Hepatocyte (in vitro differentiated cells): ENCODE measurements at regions not wholly inside any gene's neighbourhood (a gene's known extent, or its start where the extent isn't known, plus 50 kb on each side); places are given as distances from the start of the nearest gene placed in this dataset.

Experiments used
- DNase-seq: peaks from one replicate; pipeline ENCODE4 v3.0.0-alpha.2; 2016; ENCODE audit warnings: low spot score
- H2AFZ ChIP-seq: fragments of 200-600 bp; sonication (generic); 2 replicates; pipeline ENCODE4 v1.6.0; 2016; ENCODE audit warnings: antibody characterized with exemption, mild to moderate bottlenecking
- H3K27ac ChIP-seq: fragments of 200-600 bp; sonication (generic); 2 replicates; pipeline ENCODE4 v1.5.1; 2016; ENCODE audit warnings: mild to moderate bottlenecking
- H3K27me3 ChIP-seq: fragments of 200-600 bp; sonication (generic); 2 replicates; pipeline ENCODE4 v1.6.1; 2016
- H3K36me3 ChIP-seq: fragments of 200-600 bp; sonication (generic); replicated peaks from 2 replicates; pipeline ENCODE4 v1.5.1; 2016; ENCODE audit warnings: low read depth; ENCODE audit not compliant: insufficient read depth
- H3K4me1 ChIP-seq: fragments of 200-600 bp; sonication (generic); 2 replicates; pipeline ENCODE4 v1.5.1; 2016; ENCODE audit warnings: mild to moderate bottlenecking, moderate library complexity; ENCODE audit not compliant: insufficient read depth
- H3K4me2 ChIP-seq: fragments of 200-600 bp; sonication (generic); 2 replicates; pipeline ENCODE4 v1.6.0; 2016
- H3K4me3 ChIP-seq: fragments of 200-600 bp; sonication (generic); 2 replicates; pipeline ENCODE4 v1.5.1; 2016; ENCODE audit warnings: mild to moderate bottlenecking
- H3K79me2 ChIP-seq: fragments of 200-600 bp; sonication (generic); 2 replicates; pipeline ENCODE4 v1.6.0; 2017; ENCODE audit warnings: mild to moderate bottlenecking
- H3K9me2 ChIP-seq: fragments of 200-600 bp; sonication (generic); replicated peaks from 2 replicates; pipeline ENCODE4 v1.6.0; 2017; ENCODE audit warnings: mild to moderate bottlenecking; ENCODE audit not compliant: insufficient read depth
- H3K9me3 ChIP-seq: fragments of 200-600 bp; sonication (generic); 2 replicates; pipeline ENCODE4 v1.5.1; 2016; ENCODE audit warnings: low read depth, mild to moderate bottlenecking
- H4K20me1 ChIP-seq: fragments of 200-600 bp; sonication (generic); 2 replicates; pipeline ENCODE4 v1.6.0; 2016; ENCODE audit warnings: mild to moderate bottlenecking; ENCODE audit not compliant: insufficient read depth, poor library complexity, severe bottlenecking
- EZH2 ChIP-seq: fragments of 200-600 bp; sonication (generic); IDR thresholded peaks from 2 replicates; pipeline ENCODE4 v1.6.1; 2016; ENCODE audit warnings: antibody characterized with exemption, mild to moderate bottlenecking, borderline replicate concordance
- EZH2phosphoT487 ChIP-seq: fragments of 200-600 bp; sonication (generic); IDR thresholded peaks from one replicate; pipeline ENCODE4 v1.6.1; 2018; ENCODE audit warnings: antibody characterized with exemption, mild to moderate bottlenecking, low read depth, moderate library complexity; ENCODE audit not compliant: unreplicated experiment, severe bottlenecking
- WGBS: methylation state at CpG from one replicate; pipeline ENCODE4 v1.1.6; 2016; ENCODE audit warnings: low lambda C conversion rate; ENCODE audit errors: missing lambda C conversion rate; 5-methylcytosine and 5-hydroxymethylcytosine counted together
- TF ChIP-seq, protein P1 (sequence below): fragments of 200-600 bp; sonication (generic); IDR thresholded peaks from 2 replicates; pipeline ENCODE4 v1.5.1; 2016; ENCODE audit warnings: antibody characterized with exemption, mild to moderate bottlenecking; ENCODE audit not compliant: poor library complexity

DNA sequence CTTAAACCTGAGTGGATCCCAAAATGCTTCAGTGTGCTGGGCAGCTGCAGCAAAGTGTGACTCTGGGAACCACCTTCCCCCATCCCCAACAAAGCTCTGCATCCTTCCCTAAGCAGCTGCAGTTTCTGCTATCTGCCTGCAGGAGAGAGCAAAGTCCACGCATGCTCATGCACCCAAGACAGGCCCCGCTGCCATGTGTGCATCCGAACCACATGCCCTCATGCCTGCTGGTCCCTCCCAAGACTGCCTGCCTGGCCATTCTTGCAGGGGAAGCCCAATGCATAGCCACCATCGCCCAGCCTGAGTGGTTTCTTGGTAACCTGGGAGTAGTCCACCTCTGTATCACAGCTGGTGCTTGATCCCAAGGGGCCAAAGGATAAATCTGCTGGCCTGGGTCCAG, 94.3 kb upstream of the OLIG3 start:
- H2AFZ ChIP-seq, result no peak overlapping the region
- 86% methylated on average over 4 of the region's 4 CpGs for WGBS
- H3K4me3 ChIP-seq, result no peak overlapping the region
- H3K27me3 ChIP-seq, result no peaks in the 10 kb centered on the region
- H3K4me1 ChIP-seq, result no peaks in the 10 kb centered on the region
- no peak overlapping the region for H3K4me2 ChIP-seq
- H3K79me2 ChIP-seq, result no peaks in the 10 kb centered on the region
- H3K27ac ChIP-seq, result no peak overlapping the region
- DNase-seq, result no peak
- no peaks in the 10 kb centered on the region for H3K9me2 ChIP-seq
- H3K36me3 ChIP-seq, result no peaks in the 10 kb centered on the region
- TF ChIP-seq EZH2phosphoT487 (no peak), EZH2 (no peak)
- TF ChIP-seq, protein P1, sequence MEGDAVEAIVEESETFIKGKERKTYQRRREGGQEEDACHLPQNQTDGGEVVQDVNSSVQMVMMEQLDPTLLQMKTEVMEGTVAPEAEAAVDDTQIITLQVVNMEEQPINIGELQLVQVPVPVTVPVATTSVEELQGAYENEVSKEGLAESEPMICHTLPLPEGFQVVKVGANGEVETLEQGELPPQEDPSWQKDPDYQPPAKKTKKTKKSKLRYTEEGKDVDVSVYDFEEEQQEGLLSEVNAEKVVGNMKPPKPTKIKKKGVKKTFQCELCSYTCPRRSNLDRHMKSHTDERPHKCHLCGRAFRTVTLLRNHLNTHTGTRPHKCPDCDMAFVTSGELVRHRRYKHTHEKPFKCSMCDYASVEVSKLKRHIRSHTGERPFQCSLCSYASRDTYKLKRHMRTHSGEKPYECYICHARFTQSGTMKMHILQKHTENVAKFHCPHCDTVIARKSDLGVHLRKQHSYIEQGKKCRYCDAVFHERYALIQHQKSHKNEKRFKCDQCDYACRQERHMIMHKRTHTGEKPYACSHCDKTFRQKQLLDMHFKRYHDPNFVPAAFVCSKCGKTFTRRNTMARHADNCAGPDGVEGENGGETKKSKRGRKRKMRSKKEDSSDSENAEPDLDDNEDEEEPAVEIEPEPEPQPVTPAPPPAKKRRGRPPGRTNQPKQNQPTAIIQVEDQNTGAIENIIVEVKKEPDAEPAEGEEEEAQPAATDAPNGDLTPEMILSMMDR, result no peak
- no peaks in the 10 kb centered on the region for H3K9me3 ChIP-seq
- H4K20me1 ChIP-seq, result no peaks in the 10 kb centered on the region

DNA sequence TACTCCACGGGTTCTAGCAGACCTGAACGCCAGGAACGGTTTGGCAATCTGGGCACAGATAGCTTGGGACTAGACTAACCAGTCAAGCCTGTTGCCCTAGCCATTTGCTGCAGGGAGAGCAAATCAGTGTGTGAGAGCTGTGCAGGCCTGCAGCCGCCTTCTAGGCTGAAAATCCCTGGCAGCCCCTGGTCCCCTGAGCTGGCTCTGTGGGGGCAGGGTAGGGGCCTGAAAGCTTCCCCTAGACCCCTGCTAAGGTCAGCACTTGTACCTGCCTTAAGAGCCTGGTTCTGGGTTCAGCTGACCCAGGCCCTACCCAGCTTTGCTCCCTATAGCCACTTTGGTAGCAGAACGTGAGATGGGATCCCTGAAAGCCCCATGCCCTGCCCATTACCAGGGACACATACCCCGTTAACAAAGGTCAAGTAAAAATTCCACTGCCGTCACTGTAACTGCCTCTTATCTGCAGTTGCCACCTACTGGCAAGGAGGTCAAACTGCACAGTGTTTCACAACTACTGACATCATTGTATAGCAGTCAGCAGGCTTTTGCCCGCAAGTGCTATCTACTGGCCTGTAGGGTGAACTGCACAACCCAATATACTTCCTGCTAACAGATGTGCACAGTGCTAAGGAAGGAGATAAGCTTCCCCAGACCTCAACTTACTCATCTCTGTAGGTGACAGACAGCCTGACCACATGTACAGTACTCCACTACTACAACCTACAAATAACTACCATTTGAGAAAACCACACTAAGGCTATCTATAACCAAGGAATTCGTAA, 95.1 kb upstream of the OLIG3 start:
- no peak overlapping the region for H3K4me3 ChIP-seq
- no peaks in the 10 kb centered on the region for H3K27me3 ChIP-seq
- H3K4me1 ChIP-seq, result no peaks in the 10 kb centered on the region
- peak; percentile 29 for DNase-seq
- H3K79me2 ChIP-seq, result no peaks in the 10 kb centered on the region
- H3K4me2 ChIP-seq, result no peak overlapping the region
- no peak for TF ChIP-seq EZH2phosphoT487
- no peak for TF ChIP-seq EZH2
- TF ChIP-seq, protein P1, result peak; percentile 31
- WGBS, result 70% methylated on average over 9 of the region's 9 CpGs
- H3K27ac ChIP-seq, result no peak overlapping the region
- no peaks in the 10 kb centered on the region for H4K20me1 ChIP-seq
- no peaks in the 10 kb centered on the region for H3K9me2 ChIP-seq
- H2AFZ ChIP-seq, result no peak overlapping the region
- no peaks in the 10 kb centered on the region for H3K36me3 ChIP-seq
- no peaks in the 10 kb centered on the region for H3K9me3 ChIP-seq

DNA sequence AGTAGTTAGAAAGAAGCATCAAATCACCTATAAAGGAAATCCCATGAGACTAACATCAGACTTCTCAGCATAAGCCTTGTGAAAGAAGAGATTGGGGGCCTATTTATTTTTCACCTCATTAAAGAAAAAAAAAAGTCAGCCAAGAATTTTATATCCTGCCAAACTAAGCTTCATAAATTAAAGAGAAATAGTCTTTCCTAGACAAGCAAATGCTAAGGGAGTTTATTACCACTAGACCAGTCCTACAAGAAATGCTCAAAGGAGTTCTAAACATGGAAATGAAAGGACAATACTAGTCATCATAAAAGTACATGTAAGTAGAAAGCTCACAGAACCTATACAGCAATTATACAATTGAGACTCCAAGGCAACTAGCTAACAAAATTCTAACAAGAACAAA, 96.5 kb upstream of the OLIG3 start:
- Histone ChIP-seq H3K4me2 (no peak overlapping the region), H3K27ac (no peak overlapping the region), H3K27me3 (no peaks in the 10 kb centered on the region), H3K9me3 (no peaks in the 10 kb centered on the region), H3K4me1 (no peaks in the 10 kb centered on the region), H3K36me3 (no peaks in the 10 kb centered on the region), H2AFZ (no peak overlapping the region), H3K9me2 (no peaks in the 10 kb centered on the region), H3K79me2 (no peaks in the 10 kb centered on the region), H3K4me3 (no peak overlapping the region), H4K20me1 (no peaks in the 10 kb centered on the region)
- no peak for TF ChIP-seq EZH2phosphoT487
- no peak for TF ChIP-seq EZH2
- DNase-seq, result no peak

DNA sequence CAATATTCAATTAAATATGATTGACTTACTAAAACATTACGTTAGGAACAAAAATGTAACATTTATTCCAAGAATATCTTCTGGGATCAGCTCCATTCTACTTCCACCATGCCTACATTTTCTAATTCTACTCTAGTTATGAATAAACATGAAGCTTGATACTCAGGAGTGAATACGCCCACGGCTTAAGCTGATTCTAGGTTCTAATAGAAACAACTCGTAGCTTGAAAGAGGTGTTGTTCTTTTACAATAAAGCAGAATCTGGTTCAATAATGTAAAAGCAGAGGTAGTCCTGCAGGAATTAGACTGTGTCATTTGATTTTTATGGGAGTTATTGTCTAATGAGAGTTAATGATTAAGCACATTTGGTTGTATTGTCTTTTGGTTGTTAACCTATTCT, 107.3 kb upstream of the OLIG3 start:
- H3K9me2 ChIP-seq, result no peaks in the 10 kb centered on the region
- H3K4me2 ChIP-seq, result no peak overlapping the region
- H3K27me3 ChIP-seq, result peaks cover 14% of the 10 kb centered on the region
- no peaks in the 10 kb centered on the region for H4K20me1 ChIP-seq
- H3K4me3 ChIP-seq, result no peak overlapping the region
- DNase-seq, result no peak
- no peaks in the 10 kb centered on the region for H3K36me3 ChIP-seq
- H2AFZ ChIP-seq, result no peak overlapping the region
- 69% methylated on average over 4 of the region's 4 CpGs for WGBS
- no peak overlapping the region for H3K27ac ChIP-seq
- H3K9me3 ChIP-seq, result no peaks in the 10 kb centered on the region
- no peaks in the 10 kb centered on the region for H3K4me1 ChIP-seq
- TF ChIP-seq EZH2phosphoT487, result no peak
- TF ChIP-seq, protein P1, result no peak
- no peak for TF ChIP-seq EZH2
- H3K79me2 ChIP-seq, result no peaks in the 10 kb centered on the region
